Esophagus muscularis mucosa (tissue), 4 donors: ENCODE measurements at regions not wholly inside any gene's neighbourhood (a gene's known extent, or its start where the extent isn't known, plus 50 kb on each side); places are given as distances from the start of the nearest gene placed in this dataset.

Experiments
- DNase-seq: peaks from one replicate; pipeline ENCODE4 v3.0.0-alpha.2; 2017; ENCODE audit errors: extremely low spot score
- H3K27ac ChIP-seq, 4 donors: fragments of 200-600 bp; sonication (generic); replicated peaks in 1 of 4; 1 replicate in 3 of 4; 2 replicates in 1 of 4; pipeline ENCODE4 v1.5.1; 2016 to 2019; ENCODE audit warnings: mild to moderate bottlenecking in 1 of 4
- H3K27me3 ChIP-seq, 4 donors: fragments of 200-600 bp; sonication (generic); one replicate each; pipeline versions ENCODE4 v1.5.1 to v1.6.0; 2016 to 2019
- H3K36me3 ChIP-seq, 4 donors: fragments of 200-600 bp; sonication (generic); one replicate each; pipeline ENCODE4 v1.5.1; 2016 to 2019
- H3K4me1 ChIP-seq, 4 donors: fragments of 200-600 bp; sonication (generic); one replicate each; pipeline ENCODE4 v1.5.1; 2016 to 2019
- H3K4me3 ChIP-seq, 4 donors: fragments of 200-600 bp; sonication (generic); 1 replicate in 2 of 4; 2 replicates in 2 of 4; pipeline ENCODE4 v1.5.1; 2016 to 2019; ENCODE audit warnings: mild to moderate bottlenecking in 4 of 4, moderate library complexity in 1 of 4
- H3K9me3 ChIP-seq, 4 donors: fragments of 200-600 bp; sonication (generic); 1 replicate in 3 of 4; 2 replicates in 1 of 4; pipeline ENCODE4 v1.5.1; 2016 to 2019
- EP300 ChIP-seq: sonication (generic); formaldehyde crosslinking; IDR thresholded peaks from one replicate; pipeline ENCODE4 v1.6.1; 2017; ENCODE audit warnings: antibody characterized with exemption
- POLR2A ChIP-seq: fragments of 450-650 bp; IDR thresholded peaks from one replicate; pipeline ENCODE4 v1.6.1; 2017; ENCODE audit warnings: antibody characterized with exemption, moderate library complexity, mild to moderate bottlenecking, low read depth
- POLR2AphosphoS5 ChIP-seq, 2 donors: sonication (generic); formaldehyde crosslinking; IDR thresholded peaks; one replicate each; pipeline ENCODE4 v1.6.1; 2017; ENCODE audit warnings: antibody characterized with exemption in 2 of 2
- WGBS: methylation state at CpG from one replicate; pipeline ENCODE4 v1.1.5; 2018; 5-methylcytosine and 5-hydroxymethylcytosine counted together
- intact Hi-C: fragments of 100-400 bp; cut with DNase I; formaldehyde crosslinking; loops from one replicate; pipeline ENCODE4 v1.15.1; 2023
- TF ChIP-seq, protein P1 (sequence below), 3 experiments: fragments of 200-600 bp in 2 of 3; fragments of 450-650 bp in 1 of 3; sonication (generic) in 2 of 3; IDR thresholded peaks; one replicate each; pipeline ENCODE4 v1.5.1; 2017 to 2019; ENCODE audit warnings: antibody characterized with exemption in 3 of 3, mild to moderate bottlenecking in 2 of 3, moderate library complexity in 1 of 3

DNA sequence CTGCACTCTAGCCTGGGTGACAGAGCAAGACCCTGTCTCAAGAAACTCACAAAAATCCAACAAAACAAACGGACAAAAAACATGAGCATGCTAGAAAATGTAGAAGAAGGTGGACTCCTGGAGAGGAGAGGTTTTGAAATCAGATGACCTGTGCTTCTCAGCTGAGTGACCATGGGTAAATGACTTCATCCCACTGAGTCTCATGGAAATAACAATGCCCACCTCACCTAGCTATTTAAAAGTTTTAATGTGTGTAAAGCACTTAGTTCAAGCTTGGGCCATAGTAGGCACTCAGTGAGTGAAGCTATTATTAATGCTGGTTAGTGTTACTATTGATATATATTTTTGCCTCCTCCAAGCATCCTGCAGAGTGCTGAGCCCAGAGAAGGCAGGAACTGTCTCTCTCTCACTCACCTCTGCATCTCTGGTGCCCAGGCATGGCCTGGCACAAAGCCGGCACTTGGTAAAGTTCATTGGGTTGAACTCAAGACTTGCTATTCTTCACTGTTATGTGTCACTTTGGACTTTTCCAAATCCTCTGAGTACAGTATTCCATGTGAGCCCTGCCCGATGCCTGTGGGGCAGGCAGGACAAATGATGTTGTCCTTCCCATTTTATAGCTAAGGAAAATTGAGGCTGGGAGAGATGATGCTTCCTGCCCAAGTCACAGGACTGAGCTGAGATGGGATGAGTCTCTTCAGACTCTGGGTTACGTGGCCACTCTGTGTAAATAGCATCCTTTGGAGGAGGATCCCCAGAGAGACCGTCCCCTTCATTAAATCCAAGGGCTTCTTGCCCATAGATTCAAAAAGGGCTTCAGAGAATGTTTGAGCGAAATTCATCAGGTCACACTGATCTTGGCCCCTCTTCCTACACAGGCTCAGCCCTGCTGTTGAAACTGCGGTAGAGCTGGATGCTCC, 81.4 kb upstream of the EMX2 start:
- Histone ChIP-seq H3K36me3 (no peaks in the 10 kb centered on the region), H3K4me1 (peaks cover 0 to 17% (median 10%) of the 10 kb centered on the region in 4 donors), H3K9me3 (peaks cover 0 to 7% (median 3%) of the 10 kb centered on the region in 4 donors), H3K4me3 (no peak overlapping the region), H3K27ac (no peak overlapping the region), H3K27me3 (peaks cover 0 to 27% (median 0%) of the 10 kb centered on the region in 4 donors)
- WGBS = 84% methylated on average over 7 of the region's 7 CpGs
- no peak for DNase-seq
- intact Hi-C loops = no loop called here
- TF ChIP-seq EP300 (no peak), POLR2AphosphoS5 (IDR thresholded peaks at IDR 0.05) (no peak), POLR2A (no peak)
- TF ChIP-seq, protein P1, sequence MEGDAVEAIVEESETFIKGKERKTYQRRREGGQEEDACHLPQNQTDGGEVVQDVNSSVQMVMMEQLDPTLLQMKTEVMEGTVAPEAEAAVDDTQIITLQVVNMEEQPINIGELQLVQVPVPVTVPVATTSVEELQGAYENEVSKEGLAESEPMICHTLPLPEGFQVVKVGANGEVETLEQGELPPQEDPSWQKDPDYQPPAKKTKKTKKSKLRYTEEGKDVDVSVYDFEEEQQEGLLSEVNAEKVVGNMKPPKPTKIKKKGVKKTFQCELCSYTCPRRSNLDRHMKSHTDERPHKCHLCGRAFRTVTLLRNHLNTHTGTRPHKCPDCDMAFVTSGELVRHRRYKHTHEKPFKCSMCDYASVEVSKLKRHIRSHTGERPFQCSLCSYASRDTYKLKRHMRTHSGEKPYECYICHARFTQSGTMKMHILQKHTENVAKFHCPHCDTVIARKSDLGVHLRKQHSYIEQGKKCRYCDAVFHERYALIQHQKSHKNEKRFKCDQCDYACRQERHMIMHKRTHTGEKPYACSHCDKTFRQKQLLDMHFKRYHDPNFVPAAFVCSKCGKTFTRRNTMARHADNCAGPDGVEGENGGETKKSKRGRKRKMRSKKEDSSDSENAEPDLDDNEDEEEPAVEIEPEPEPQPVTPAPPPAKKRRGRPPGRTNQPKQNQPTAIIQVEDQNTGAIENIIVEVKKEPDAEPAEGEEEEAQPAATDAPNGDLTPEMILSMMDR (IDR thresholded peaks at IDR 0.05) = no peak

DNA sequence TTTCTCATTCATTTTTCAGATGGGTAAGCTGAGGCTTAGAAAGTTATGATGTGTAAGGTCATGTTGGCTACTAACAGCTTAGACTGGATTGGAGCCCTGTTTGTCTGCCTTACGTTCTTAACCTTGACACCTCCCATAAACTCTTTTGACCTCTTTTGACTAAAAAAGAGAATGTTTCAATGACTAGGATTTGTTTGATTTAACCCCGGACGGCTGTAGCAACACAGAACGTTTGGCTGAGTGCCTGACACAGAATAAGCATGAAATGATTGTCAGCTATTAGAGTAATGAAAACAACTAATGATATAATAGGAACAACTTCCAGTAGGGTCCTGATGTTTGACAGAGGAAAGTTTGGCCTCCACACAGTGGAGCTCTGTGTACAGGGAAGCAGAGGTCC, 83.3 kb upstream of the PDZD8 start:
- H3K9me3 ChIP-seq = peaks cover 0 to 7% (median 3%) of the 10 kb centered on the region in 4 donors
- no peak overlapping the region for H3K27ac ChIP-seq
- H3K36me3 ChIP-seq = no peaks in the 10 kb centered on the region
- intact Hi-C loops = no loop called here
- no peak overlapping the region for H3K4me3 ChIP-seq
- peaks cover 0 to 48% (median 0%) of the 10 kb centered on the region in 4 donors for H3K27me3 ChIP-seq
- TF ChIP-seq EP300 (no peak), POLR2A (no peak), POLR2AphosphoS5 (IDR thresholded peaks at IDR 0.05) (no peak)
- TF ChIP-seq, protein P1 (IDR thresholded peaks at IDR 0.05) = no peak
- WGBS = 28% methylated on average over 4 of the region's 4 CpGs
- H3K4me1 ChIP-seq = peaks cover 0 to 17% (median 10%) of the 10 kb centered on the region in 4 donors
- DNase-seq = no peak

DNA sequence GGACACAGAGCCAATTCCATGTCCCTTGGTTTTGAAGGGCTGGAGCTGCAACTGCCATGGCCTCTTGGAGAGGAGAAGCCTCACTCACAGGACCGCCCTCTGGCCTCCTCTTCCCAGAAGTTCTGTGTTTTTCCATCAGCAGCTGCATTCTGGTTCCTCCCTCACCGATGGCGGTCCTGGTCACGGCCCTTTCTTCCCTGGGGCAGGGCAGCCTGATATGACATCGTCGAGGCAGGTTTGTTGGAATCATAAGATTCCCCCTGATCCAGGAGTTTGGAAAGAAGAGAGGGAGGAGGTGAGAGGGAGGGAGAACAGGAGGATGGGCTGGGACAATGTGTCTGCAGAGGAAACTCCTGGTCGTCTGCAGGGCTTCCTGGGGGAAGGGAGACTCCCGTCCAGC, 82.7 kb upstream of the PDZD8 start:
- intact Hi-C loops = no loop called here
- DNase-seq = no peak
- TF ChIP-seq POLR2AphosphoS5 (IDR thresholded peaks at IDR 0.05) = no peak
- TF ChIP-seq, protein P1 (IDR thresholded peaks at IDR 0.05) = no peak
- no peak for TF ChIP-seq POLR2A
- TF ChIP-seq EP300 = no peak

DNA sequence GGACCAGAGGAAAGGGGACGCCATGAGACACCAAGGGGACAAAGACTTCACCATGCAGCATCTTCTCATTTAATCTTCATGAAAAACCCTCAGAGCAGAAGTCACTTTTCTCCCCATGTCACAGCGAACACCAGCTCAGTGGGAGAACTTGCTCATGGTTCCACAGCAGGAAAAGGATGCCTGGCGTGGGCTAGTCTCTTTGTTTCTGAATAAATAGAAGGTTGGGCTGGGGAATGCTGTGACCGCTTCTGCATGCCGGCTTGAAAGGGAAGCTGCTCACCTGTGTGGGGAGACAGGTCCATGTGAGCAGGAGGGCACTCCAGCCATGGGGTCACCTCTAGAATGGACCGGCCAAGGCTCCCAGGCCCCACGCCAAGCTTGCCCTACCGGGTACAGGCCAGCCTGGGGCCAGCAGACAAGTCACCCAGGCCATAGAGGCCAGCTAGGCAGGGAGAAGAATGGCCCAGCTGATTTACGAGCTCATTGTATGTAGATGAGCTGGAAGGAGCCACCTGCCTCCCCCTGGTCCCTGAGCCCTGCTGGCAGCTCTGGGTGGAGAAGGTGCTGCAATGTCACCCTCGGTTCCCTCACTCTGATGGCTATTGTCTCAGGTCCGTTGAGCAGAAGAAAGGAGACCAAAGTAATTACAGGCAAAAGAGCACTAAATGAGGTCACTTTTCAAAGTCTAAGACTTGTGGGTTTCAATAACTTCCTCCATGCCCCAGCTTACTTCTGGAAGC, 82.0 kb upstream of the PDZD8 start:
- Histone ChIP-seq H3K27me3 (peaks cover 0 to 47% (median 0%) of the 10 kb centered on the region in 4 donors), H3K27ac (no peak overlapping the region), H3K4me3 (no peak overlapping the region), H3K4me1 (peaks cover 0 to 17% (median 10%) of the 10 kb centered on the region in 4 donors), H3K9me3 (no peaks in the 10 kb centered on the region), H3K36me3 (no peaks in the 10 kb centered on the region)
- intact Hi-C loops = no loop called here
- WGBS = 73% methylated on average over 9 of the region's 11 CpGs
- no peak for TF ChIP-seq POLR2AphosphoS5 (IDR thresholded peaks at IDR 0.05)
- no peak for TF ChIP-seq EP300
- TF ChIP-seq, protein P1 (IDR thresholded peaks at IDR 0.05) = no peak
- no peak for TF ChIP-seq POLR2A
- DNase-seq = no peak

More for the DNA sequence above, 82.7 kb upstream of the PDZD8 start:
- Histone ChIP-seq H3K27me3 (peaks cover 0 to 47% (median 0%) of the 10 kb centered on the region in 4 donors), H3K36me3 (no peaks in the 10 kb centered on the region), H3K9me3 (peaks cover 0 to under 1% (median under 1%) of the 10 kb centered on the region in 4 donors), H3K4me1 (peaks cover 0 to 17% (median 10%) of the 10 kb centered on the region in 4 donors), H3K27ac (no peak overlapping the region), H3K4me3 (no peak overlapping the region)
- WGBS = 62% methylated on average over 8 of the region's 8 CpGs
